Right lobe of liver (tissue), 6 donors: ENCODE measurements at regions not wholly inside any gene's neighbourhood (a gene's known extent, or its start where the extent isn't known, plus 50 kb on each side); places are given as distances from the start of the nearest gene placed in this dataset.

Experiments
- ATAC-seq, 4 donors: fragments of 200-7000 bp; cut with Tn5 transposase; one replicate each; pipeline ENCODE4 v1.9.1; 2020; ENCODE audit warnings: mild to moderate bottlenecking in 4 of 4, moderate library complexity in 4 of 4
- DNase-seq, 3 donors: peaks; one replicate each; pipeline ENCODE4 v3.0.0-alpha.2; 2020
- H3K27ac ChIP-seq, 3 donors: fragments of 200-600 bp; one replicate each; pipeline ENCODE4 v1.8.0; 2022
- H3K27me3 ChIP-seq, 2 donors: fragments of 200-600 bp; one replicate each; pipeline ENCODE4 v1.8.0; 2022
- H3K36me3 ChIP-seq, 4 donors: fragments of 200-600 bp; sonication (generic) in 1 of 4; one replicate each; pipeline versions ENCODE4 v1.5.1 to v1.8.0; 2017 to 2022; ENCODE audit warnings: control low read depth in 1 of 4
- H3K4me1 ChIP-seq, 4 donors: fragments of 200-600 bp; sonication (generic) in 1 of 4; one replicate each; pipeline versions ENCODE4 v1.5.1 to v1.8.0; 2017 to 2022; ENCODE audit warnings: control low read depth in 1 of 4
- H3K4me3 ChIP-seq, 3 donors: fragments of 200-600 bp; one replicate each; pipeline ENCODE4 v1.8.0; 2022
- H3K9me3 ChIP-seq, 4 donors: fragments of 200-600 bp; sonication (generic) in 1 of 4; one replicate each; pipeline versions ENCODE4 v1.5.1 to v1.8.0; 2017 to 2022; ENCODE audit warnings: control low read depth in 1 of 4
- POLR2A ChIP-seq: fragments of 450-650 bp; IDR thresholded peaks from one replicate; pipeline ENCODE4 v1.6.1; 2017; ENCODE audit warnings: antibody characterized with exemption, mild to moderate bottlenecking
- WGBS: methylation state at CpG from one replicate; pipeline ENCODE4 v1.1.6; 2018; ENCODE audit warnings: low coverage, low lambda C conversion rate; ENCODE audit not compliant: insufficient coverage; ENCODE audit errors: missing lambda C conversion rate; 5-methylcytosine and 5-hydroxymethylcytosine counted together
- intact Hi-C, 2 donors: fragments of 100-400 bp; cut with DNase I; formaldehyde crosslinking; loops; one replicate each; pipeline versions ENCODE4 v1.11.2 to v1.14.1; 2022
- TF ChIP-seq, protein P1 (sequence below), 4 donors: fragments of 200-600 bp in 3 of 4; fragments of 450-650 bp in 1 of 4; IDR thresholded peaks; one replicate each; pipeline versions ENCODE4 v1.5.1 to v1.8.0; 2016 to 2022; ENCODE audit warnings: antibody characterized with exemption in 4 of 4, mild to moderate bottlenecking in 2 of 4
- donor health status: DM: no; HTN: yes; CAD: no.
- donor health status: DM: no; HTN: no; CAD: no.
- donor health status: DM: no; HTN: no; CAD: no.
- donor health status: DM: no; HTN: yes; CAD: no.
- donor health status: DM: no; HTN: yes; CAD: no.

DNA sequence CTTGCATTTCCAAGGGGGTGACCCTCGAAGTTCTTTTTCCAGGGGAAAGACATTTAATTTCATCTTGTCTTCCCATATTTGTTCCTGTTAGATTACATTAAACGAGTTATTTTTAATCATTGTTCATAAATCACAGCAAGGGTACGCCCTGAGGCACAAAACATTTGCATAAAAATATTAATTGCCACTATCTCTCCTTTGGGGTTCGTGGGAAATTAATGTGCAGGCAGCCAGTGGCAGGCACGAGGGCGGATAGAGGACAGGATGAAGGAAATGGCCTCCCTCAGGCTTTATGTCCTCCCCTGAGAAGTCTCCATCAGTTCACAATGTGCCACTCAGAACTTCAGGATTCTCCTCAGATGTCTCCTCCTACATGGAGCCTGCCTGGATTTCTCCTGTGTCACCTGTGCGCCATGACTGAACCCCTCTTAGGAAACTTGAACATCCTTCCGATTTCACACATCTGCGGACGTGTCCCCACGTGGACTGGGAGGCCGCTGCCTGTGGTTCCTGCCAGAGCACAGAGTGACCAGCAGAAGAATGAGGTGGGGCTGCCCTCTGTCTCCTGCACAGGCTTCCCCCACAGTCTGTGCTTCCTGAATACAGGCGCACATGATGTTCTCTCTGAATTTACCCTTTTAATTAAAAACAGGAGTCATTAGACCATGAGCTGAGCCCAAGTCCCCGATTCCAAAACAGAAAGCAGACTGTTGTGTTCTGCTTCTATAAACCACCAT is 1085.9 kb downstream of the TBC1D22A start:
- TF ChIP-seq, protein P1, sequence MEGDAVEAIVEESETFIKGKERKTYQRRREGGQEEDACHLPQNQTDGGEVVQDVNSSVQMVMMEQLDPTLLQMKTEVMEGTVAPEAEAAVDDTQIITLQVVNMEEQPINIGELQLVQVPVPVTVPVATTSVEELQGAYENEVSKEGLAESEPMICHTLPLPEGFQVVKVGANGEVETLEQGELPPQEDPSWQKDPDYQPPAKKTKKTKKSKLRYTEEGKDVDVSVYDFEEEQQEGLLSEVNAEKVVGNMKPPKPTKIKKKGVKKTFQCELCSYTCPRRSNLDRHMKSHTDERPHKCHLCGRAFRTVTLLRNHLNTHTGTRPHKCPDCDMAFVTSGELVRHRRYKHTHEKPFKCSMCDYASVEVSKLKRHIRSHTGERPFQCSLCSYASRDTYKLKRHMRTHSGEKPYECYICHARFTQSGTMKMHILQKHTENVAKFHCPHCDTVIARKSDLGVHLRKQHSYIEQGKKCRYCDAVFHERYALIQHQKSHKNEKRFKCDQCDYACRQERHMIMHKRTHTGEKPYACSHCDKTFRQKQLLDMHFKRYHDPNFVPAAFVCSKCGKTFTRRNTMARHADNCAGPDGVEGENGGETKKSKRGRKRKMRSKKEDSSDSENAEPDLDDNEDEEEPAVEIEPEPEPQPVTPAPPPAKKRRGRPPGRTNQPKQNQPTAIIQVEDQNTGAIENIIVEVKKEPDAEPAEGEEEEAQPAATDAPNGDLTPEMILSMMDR (IDR thresholded peaks at IDR 0.05), result no peak
- TF ChIP-seq POLR2A, result no peak

DNA sequence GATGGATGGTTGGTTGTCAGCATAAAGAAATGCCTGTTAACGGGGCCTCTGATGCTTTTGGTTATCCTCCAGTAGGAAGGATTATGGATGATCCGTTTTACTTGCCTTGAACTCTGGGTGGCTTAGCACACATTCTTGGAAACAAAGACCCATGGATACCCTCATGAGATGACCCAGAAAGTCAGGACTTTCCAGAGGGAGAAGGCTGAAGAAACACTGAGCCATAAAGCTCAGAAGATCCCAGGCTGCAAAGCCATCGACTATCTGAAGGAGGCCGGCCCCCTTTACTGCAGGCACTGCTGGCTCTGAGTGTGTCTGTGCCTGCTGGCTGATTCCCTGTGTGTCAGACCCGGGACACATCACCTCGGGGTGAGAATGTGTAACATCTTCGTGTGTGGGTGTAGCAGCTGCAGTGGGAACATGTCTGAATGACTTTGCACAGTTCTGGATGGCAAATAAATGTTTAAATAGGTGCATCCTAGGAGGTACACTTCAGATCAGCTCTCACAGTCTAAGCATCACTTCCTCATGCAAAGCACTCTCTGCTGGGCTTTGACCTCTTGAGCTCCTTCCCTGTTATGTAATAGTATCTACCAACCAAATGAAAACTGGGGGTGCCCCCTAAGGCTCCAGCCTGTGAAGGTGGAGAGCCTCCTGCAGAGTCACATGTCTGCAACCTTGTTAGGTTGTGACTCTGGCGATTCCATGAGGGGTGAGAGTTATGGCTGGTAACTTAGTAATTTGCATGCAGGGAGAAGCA is 1084.9 kb downstream of the TBC1D22A start:
- Histone ChIP-seq H3K27ac (no peak overlapping the region), H3K4me1 (no peaks in the 10 kb centered on the region), H3K4me3 (no peak overlapping the region), H3K27me3 (no peaks in the 10 kb centered on the region), H3K36me3 (no peaks in the 10 kb centered on the region), H3K9me3 (no peaks in the 10 kb centered on the region)
- ATAC-seq (no peak), DNase-seq (no peak)
- WGBS, result 29% methylated on average over 4 of the region's 8 CpGs
- intact Hi-C loops, result no loop called here
- no peak for TF ChIP-seq POLR2A
- TF ChIP-seq, protein P1 (IDR thresholded peaks at IDR 0.05), result no peak

More for the DNA sequence above, 1085.9 kb downstream of the TBC1D22A start:
- H3K36me3 ChIP-seq, result no peaks in the 10 kb centered on the region
- no peak overlapping the region for H3K27ac ChIP-seq
- H3K27me3 ChIP-seq, result no peaks in the 10 kb centered on the region
- intact Hi-C loops, result no loop called here
- no peak for ATAC-seq
- no peaks in the 10 kb centered on the region for H3K9me3 ChIP-seq
- H3K4me1 ChIP-seq, result no peaks in the 10 kb centered on the region
- no peak for DNase-seq
- 42% methylated on average over 9 of the region's 14 CpGs for WGBS
- H3K4me3 ChIP-seq, result no peak overlapping the region

DNA sequence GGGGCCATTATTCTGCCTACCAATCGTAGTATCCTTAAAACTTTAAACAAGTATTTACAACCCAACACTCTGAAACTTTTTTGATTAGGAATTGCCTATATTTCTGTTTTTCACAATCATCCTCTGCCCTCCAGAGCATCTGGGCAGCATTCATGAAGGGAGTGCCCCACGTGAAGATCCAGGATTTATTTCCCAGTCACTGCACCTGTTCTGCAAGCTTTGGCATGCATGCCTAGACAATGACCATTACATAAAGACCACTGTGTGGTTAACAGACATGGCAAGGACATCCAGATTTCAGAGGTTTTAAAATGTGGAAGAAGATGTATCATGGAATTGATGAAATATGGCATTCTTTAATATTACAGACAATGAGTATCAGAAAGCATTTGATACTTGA is 1083.8 kb downstream of the TBC1D22A start:
- intact Hi-C loops, result no loop called here
- no peaks in the 10 kb centered on the region for H3K9me3 ChIP-seq
- H3K36me3 ChIP-seq, result no peaks in the 10 kb centered on the region
- no peak overlapping the region for H3K27ac ChIP-seq
- DNase-seq (no peak), ATAC-seq (no peak)
- TF ChIP-seq POLR2A, result no peak
- TF ChIP-seq, protein P1 (IDR thresholded peaks at IDR 0.05), result no peak
- H3K4me1 ChIP-seq, result no peaks in the 10 kb centered on the region
- H3K4me3 ChIP-seq, result no peak overlapping the region
- 52% methylated on average over 2 of the region's 2 CpGs for WGBS
- H3K27me3 ChIP-seq, result no peaks in the 10 kb centered on the region

DNA sequence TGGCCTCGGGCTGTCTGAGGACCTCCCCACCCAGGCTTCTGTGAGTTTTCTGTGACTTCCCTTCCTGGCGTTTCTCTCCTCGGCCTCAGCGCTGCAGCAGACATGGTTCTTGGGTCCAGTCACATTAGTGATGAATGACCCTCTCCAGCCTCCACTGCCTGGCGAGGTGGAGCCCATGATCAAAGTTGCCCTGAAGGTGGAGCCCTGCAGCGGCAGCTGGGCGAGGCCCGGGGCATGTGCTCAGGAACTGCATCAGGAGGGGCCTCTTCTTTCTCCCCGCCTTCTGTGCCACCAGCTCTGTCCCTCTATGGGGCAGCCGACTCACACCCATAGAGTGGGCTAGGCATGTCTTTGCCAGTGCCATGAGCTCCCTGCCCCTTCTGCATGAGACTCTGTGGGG is 1079.7 kb downstream of the TBC1D22A start:
- Histone ChIP-seq H3K27me3 (peaks cover 0 to 4% of the 10 kb centered on the region in 2 donors), H3K4me1 (no peaks in the 10 kb centered on the region), H3K4me3 (no peak overlapping the region), H3K9me3 (no peaks in the 10 kb centered on the region), H3K36me3 (no peaks in the 10 kb centered on the region), H3K27ac (no peak overlapping the region)
- intact Hi-C loops, result no loop called here
- ATAC-seq (peak in 1 of 4 donors; percentile 15), DNase-seq (no peak)
- 73% methylated on average over 3 of the region's 10 CpGs for WGBS
- TF ChIP-seq, protein P1 (IDR thresholded peaks at IDR 0.05), result no peak
- TF ChIP-seq POLR2A, result no peak
